Lung (tissue), 11 donors: ENCODE measurements at regions not wholly inside any gene's neighbourhood (a gene's known extent, or its start where the extent isn't known, plus 50 kb on each side); places are given as distances from the start of the nearest gene placed in this dataset.

ENCODE experiments used
- ATAC-seq: fragments of 200-7000 bp; cut with Tn5 transposase; one replicate; pipeline ENCODE4 v1.9.1; 2020; ENCODE audit warnings: moderate number of reproducible peaks; ENCODE audit not compliant: insufficient read depth, low FRiP score
- DNase-seq, 3 donors: peaks; one replicate each; pipeline ENCODE4 v3.0.0-alpha.2; 2013 to 2017
- H3K27ac ChIP-seq, 2 donors: one replicate each; pipeline ENCODE4 v1.5.1; 2013; ENCODE audit warnings: mild to moderate bottlenecking in 2 of 2, moderate library complexity in 2 of 2, control low read depth in 1 of 2, inconsistent platforms in 1 of 2, low read depth in 1 of 2, low read length in 1 of 2
- H3K27me3 ChIP-seq, 3 donors: one replicate each; pipeline ENCODE4 v1.5.1; 2013; ENCODE audit warnings: low read length in 2 of 3; ENCODE audit not compliant: control insufficient read depth in 3 of 3, insufficient read depth in 3 of 3
- H3K36me3 ChIP-seq, 4 donors: one replicate each; pipeline ENCODE4 v1.5.1; 2013; ENCODE audit warnings: low read length in 4 of 4, mild to moderate bottlenecking in 1 of 4, moderate library complexity in 1 of 4; ENCODE audit not compliant: control insufficient read depth in 4 of 4, insufficient read depth in 4 of 4
- H3K4me1 ChIP-seq, 5 donors: one replicate each; pipeline ENCODE4 v1.5.1; 2013; ENCODE audit warnings: low read length in 5 of 5, mild to moderate bottlenecking in 2 of 5, moderate library complexity in 1 of 5; ENCODE audit not compliant: control insufficient read depth in 5 of 5, insufficient read depth in 5 of 5
- H3K4me3 ChIP-seq: one replicate; pipeline ENCODE4 v1.5.1; 2013; ENCODE audit warnings: mild to moderate bottlenecking, control low read depth, moderate library complexity
- H3K9ac ChIP-seq, 2 donors: one replicate each; pipeline ENCODE4 v1.5.1; 2013; ENCODE audit warnings: low read length in 2 of 2, control low read depth in 1 of 2; ENCODE audit not compliant: insufficient read depth in 1 of 2
- H3K9me3 ChIP-seq, 4 donors: one replicate each; pipeline ENCODE4 v1.5.1; 2013; ENCODE audit warnings: low read length in 3 of 4, mild to moderate bottlenecking in 1 of 4, moderate library complexity in 1 of 4; ENCODE audit not compliant: control insufficient read depth in 4 of 4, insufficient read depth in 3 of 4
- CTCF ChIP-seq: IDR thresholded peaks from 2 replicates; pipeline ENCODE4 v1.5.1; 2012; ENCODE audit warnings: mild to moderate bottlenecking; ENCODE audit errors: control extremely low read depth, extremely low read depth
- WGBS, 2 donors: extraction: QIAGEN DNeasy Blood & Tissue Kit; methylation state at CpG; one replicate each; pipeline ENCODE4 v1.1.7; 2013; 5-methylcytosine and 5-hydroxymethylcytosine counted together
- donor health status: control.
- donor health status: control.
- donor health status: Bipolar disorder and iron deficiency.
- donor health status: healthy.
- donor health status: DM: yes; HTN: yes; CAD: no.

- 57 to 72% methylated on average over 11 of the region's 11 CpGs for WGBS, 2 donors
- H3K4me1 ChIP-seq, result peaks cover 0 to 30% (median 3%) of the 10 kb centered on the region in 5 donors
- H3K36me3 ChIP-seq, result no peaks in the 10 kb centered on the region
- H3K9ac ChIP-seq, result no peak overlapping the region
- ATAC-seq (no peak), DNase-seq (peak in 2 of 3 donors; percentile 44 to 49)
- H3K27me3 ChIP-seq, result no peaks in the 10 kb centered on the region
- H3K9me3 ChIP-seq, result no peaks in the 10 kb centered on the region
- no peak overlapping the region for H3K27ac ChIP-seq
- no peak for TF ChIP-seq CTCF
- no peak overlapping the region for H3K4me3 ChIP-seq
These were observed 132.1 kb upstream of the SALL4 start for GRCh38 chr20:51934301-51935002.

GRCh38 chr20:51931371-51931781 is 129.1 kb upstream of the SALL4 start:
- H3K27ac ChIP-seq, result no peak overlapping the region
- ATAC-seq (no peak), DNase-seq (peak; percentile 22 to 58 (median 42))
- peak overlapping the region in 1 of 2 donors; percentile 56 for H3K9ac ChIP-seq
- no peaks in the 10 kb centered on the region for H3K27me3 ChIP-seq
- TF ChIP-seq CTCF, result no peak
- no peak overlapping the region for H3K4me3 ChIP-seq
- 65 to 81% methylated on average over 7 of the region's 7 CpGs for WGBS, 2 donors
- H3K36me3 ChIP-seq, result no peaks in the 10 kb centered on the region
- peaks cover 0 to 25% (median 3%) of the 10 kb centered on the region in 5 donors for H3K4me1 ChIP-seq
- peaks cover 0 to 2% (median 0%) of the 10 kb centered on the region in 4 donors for H3K9me3 ChIP-seq

GRCh38 chr20:51930775-51931174 is 128.5 kb upstream of the SALL4 start:
- TF ChIP-seq CTCF, result no peak
- H3K9me3 ChIP-seq, result peaks cover 0 to 2% (median 0%) of the 10 kb centered on the region in 4 donors
- ATAC-seq, result no peak
- H3K4me3 ChIP-seq, result no peak overlapping the region
- no peaks in the 10 kb centered on the region for H3K36me3 ChIP-seq
- H3K4me1 ChIP-seq, result peaks cover 0 to 25% (median 3%) of the 10 kb centered on the region in 5 donors
- no peaks in the 10 kb centered on the region for H3K27me3 ChIP-seq
- 83 to 84% methylated on average over 3 of the region's 3 CpGs for WGBS, 2 donors
- no peak overlapping the region for H3K27ac ChIP-seq
- DNase-seq, result peak in 1 of 3 donors; percentile 22
- H3K9ac ChIP-seq, result no peak overlapping the region
